K562 (cell line): ENCODE measurements at regions not wholly inside any gene's neighbourhood (a gene's known extent, or its start where the extent isn't known, plus 50 kb on each side); places are given as distances from the start of the nearest gene placed in this dataset.
"Not testable (repeated sequence)": the region's sequence is repeated elsewhere in the genome, so short reads cannot be mapped to it uniquely, and the experiment has no call there.

ENCODE experiments used
- ATAC-seq: fragments of 200-7000 bp; cut with Tn5 transposase; 3 replicates; pipeline ENCODE4 v1.9.1; 2020; ENCODE audit warnings: moderate library complexity
- BruUV-seq: library from RNA; stranded (reverse); fragments of 400-500 nt; replicated peaks from 2 replicates; lab custom pipeline; 2021; lab: Mats Ljungman, UMichigan
- CTCF ChIA-PET: fragments of 300-600 bp; formaldehyde crosslinking; extraction: SDS; loops from one replicate; lab custom pipeline; 2021; ENCODE audit warnings: low intra/inter-chr PET ratio; lab: Yijun Ruan, JAX
- POLR2A ChIA-PET: fragments of 300-600, 350-650 bp; sonication (Branson Sonifier 250); formaldehyde crosslinking; extraction: SDS; loops from one replicate; lab custom pipeline; 2021; ENCODE audit warnings: antibody characterized with exemption, inconsistent platforms; lab: Yijun Ruan, JAX
- DNase-seq, 4 experiments: peaks; one replicate each; pipeline versions ENCODE4 v3.0.0 to v3.0.0-alpha.2; 2011 to 2018; ENCODE audit warnings: low spot score in 3 of 4, mixed read lengths in 3 of 4; ENCODE audit errors: extremely low read depth in 1 of 4
- FAIRE-seq: peaks from 2 replicates; lab custom pipeline; 2011; peaks lifted over from hg19 to GRCh38; lab: Jason Lieb, UNC
- H2AFZ ChIP-seq: 2 replicates; pipeline ENCODE4 v1.6.0; 2011; ENCODE audit warnings: low read depth, low read length, control low read depth, inconsistent platforms
- H3K27ac ChIP-seq: fragments of 200-600 bp; 3 replicates; pipeline ENCODE4 v1.8.0; 2011; ENCODE audit warnings: low read depth, mild to moderate bottlenecking, control low read depth, inconsistent platforms, low read length, moderate library complexity, mixed read lengths; ENCODE audit errors: extremely low read depth
- H3K27me3 ChIP-seq, 2 experiments: fragments of 300-600 bp in 1 of 2; 2 replicates in 1 of 2; 3 replicates in 1 of 2; pipeline versions ENCODE4 v1.6.0 to v1.8.0; 2011; ENCODE audit warnings: inconsistent platforms in 2 of 2, low read length in 2 of 2, mild to moderate bottlenecking in 1 of 2, mixed read lengths in 1 of 2, moderate library complexity in 1 of 2; ENCODE audit not compliant: control insufficient read depth in 2 of 2, insufficient read depth in 2 of 2
- H3K36me3 ChIP-seq: fragments of 300-600 bp; 3 replicates; pipeline ENCODE4 v1.8.0; 2011; ENCODE audit warnings: mild to moderate bottlenecking, low read length, inconsistent platforms; ENCODE audit not compliant: control insufficient read depth, insufficient read depth
- H3K4me1 ChIP-seq, 2 experiments: fragments of 200-600 bp in 1 of 2; replicated peaks in 1 of 2; 2 replicates in 1 of 2; 3 replicates in 1 of 2; pipeline versions ENCODE4 v1.5.1 to v1.8.0; 2011; ENCODE audit warnings: inconsistent platforms in 2 of 2, low read length in 2 of 2, mild to moderate bottlenecking in 1 of 2, mixed read lengths in 1 of 2, moderate library complexity in 1 of 2; ENCODE audit not compliant: control insufficient read depth in 2 of 2, insufficient read depth in 2 of 2
- H3K4me2 ChIP-seq: 2 replicates; pipeline ENCODE4 v1.6.1; 2011; ENCODE audit warnings: low read length, control low read depth, inconsistent platforms, mixed read lengths; ENCODE audit not compliant: insufficient read depth
- H3K4me3 ChIP-seq: fragments of 200-600 bp; sonication (generic), shearing (Covaris generic); 2 replicates; pipeline ENCODE4 v1.5.1; 2016; ENCODE audit warnings: control low read depth, inconsistent platforms
- H3K79me2 ChIP-seq: fragments of 200-600 bp; 3 replicates; pipeline ENCODE4 v1.8.0; 2011; ENCODE audit warnings: low read length, inconsistent platforms; ENCODE audit not compliant: control insufficient read depth, insufficient read depth
- H3K9ac ChIP-seq, 2 experiments: 2 replicates each; pipeline versions ENCODE4 v1.6.0 to v1.6.1; 2011; ENCODE audit warnings: low read depth in 2 of 2, low read length in 2 of 2, control low read depth in 1 of 2, inconsistent platforms in 1 of 2, mild to moderate bottlenecking in 1 of 2, mixed read lengths in 1 of 2; ENCODE audit not compliant: insufficient read depth in 1 of 2
- H3K9me1 ChIP-seq: one replicate; pipeline ENCODE4 v1.6.0; 2011; ENCODE audit warnings: inconsistent platforms, mild to moderate bottlenecking, low read length, moderate library complexity; ENCODE audit not compliant: control insufficient read depth, insufficient read depth
- H3K9me3 ChIP-seq: replicated peaks from 2 replicates; pipeline ENCODE4 v1.5.1; 2011; ENCODE audit warnings: low read depth, low read length, inconsistent platforms; ENCODE audit not compliant: control insufficient read depth, insufficient read depth
- H4K20me1 ChIP-seq: replicated peaks from 2 replicates; pipeline ENCODE4 v1.6.1; 2011; ENCODE audit warnings: low read length, inconsistent platforms, mixed read lengths; ENCODE audit not compliant: control insufficient read depth, insufficient read depth
- BCL6 ChIP-seq: fragments of 250-450 bp; sonication (Bioruptor Pico); IDR thresholded peaks from 2 replicates; pipeline ENCODE4 v1.4.0; 2020
- BRCA1 ChIP-seq, 2 experiments: fragments of 450-650 bp in 1 of 2; sonication (generic) in 1 of 2; formaldehyde crosslinking in 1 of 2; IDR thresholded peaks; 2 replicates each; pipeline versions ENCODE4 v1.5.0 to v1.6.1; 2017 to 2020; ENCODE audit warnings: mild to moderate bottlenecking in 1 of 2, missing genetic modification reagents in 1 of 2
- CBFA2T2 ChIP-seq: fragments of 450-650 bp; conservative IDR thresholded peaks from 2 replicates; pipeline ENCODE4 v1.6.1; 2017; ENCODE audit warnings: mild to moderate bottlenecking
- HCFC1 ChIP-seq: IDR thresholded peaks from 2 replicates; pipeline ENCODE4 v1.6.1; 2012; ENCODE audit warnings: low read depth, low read length, improper control_type of control experiment
- KLF6 ChIP-seq: fragments of 250-450 bp; sonication (Bioruptor Pico); IDR thresholded peaks from 2 replicates; pipeline ENCODE4 v1.4.0; 2020; ENCODE audit warnings: mild to moderate bottlenecking, moderate library complexity, borderline replicate concordance
- RBM14 ChIP-seq: fragments of 200-400 bp; formaldehyde crosslinking; IDR thresholded peaks from 2 replicates; pipeline ENCODE4 v1.6.1; 2018; ENCODE audit warnings: low read depth, mild to moderate bottlenecking, low read length, moderate library complexity, borderline replicate concordance; ENCODE audit not compliant: insufficient read depth
- SNIP1 ChIP-seq: fragments of 450-650 bp; IDR thresholded peaks from 2 replicates; pipeline ENCODE4 v1.7.1; 2017; ENCODE audit warnings: low read depth, mild to moderate bottlenecking
- SP2 ChIP-seq: IDR thresholded peaks from 2 replicates; pipeline ENCODE4 v1.6.1; 2011; ENCODE audit warnings: mild to moderate bottlenecking, low read depth, low read length, moderate library complexity; ENCODE audit not compliant: poor library complexity, severe bottlenecking; ENCODE audit errors: extremely low read depth
- SRSF3 ChIP-seq: fragments of 200-400 bp; formaldehyde crosslinking; IDR thresholded peaks from 2 replicates; pipeline ENCODE4 v1.6.1; 2016; ENCODE audit warnings: mild to moderate bottlenecking, low read length, moderate library complexity; ENCODE audit not compliant: insufficient read depth
- ZNF444 ChIP-seq: fragments of 250-450 bp; sonication (Bioruptor Pico); IDR thresholded peaks from 2 replicates; pipeline ENCODE4 v1.4.0; 2020; ENCODE audit warnings: mild to moderate bottlenecking, moderate library complexity
- WGBS: fragments of 100-300 bp; shearing (Covaris generic); methylation state at CpG from one replicate; pipeline ENCODE4 v1.1.6; 2016; ENCODE audit warnings: low coverage, mixed read lengths; ENCODE audit not compliant: insufficient coverage; ENCODE audit errors: missing lambda C conversion rate; 5-methylcytosine and 5-hydroxymethylcytosine counted together
- in situ Hi-C: fragments of 300-500 bp; cut with MboI; formaldehyde crosslinking; loops from 4 replicates; pipeline ENCODE4 v1.15.0; 2018; ENCODE audit warnings: inconsistent platforms, mixed read lengths
- intact Hi-C: fragments of 100-400 bp; cut with micrococcal nuclease; formaldehyde crosslinking; loops from 2 replicates; pipeline ENCODE4 v1.14.2; 2022
- TF ChIP-seq, protein P1 (sequence below), 3 experiments: fragments of 200-800 bp in 1 of 3; fragments of 250-450 bp in 1 of 3; fragments of 450-650 bp in 1 of 3; sonication (Bioruptor Pico) in 1 of 3; sonication (Bioruptor generic) in 1 of 3; formaldehyde crosslinking in 1 of 3; IDR thresholded peaks; 2 replicates each; pipeline versions ENCODE4 v1.6.1 to v1.8.0; 2016 to 2022; ENCODE audit warnings: mild to moderate bottlenecking in 2 of 3, missing genetic modification characterization in 2 of 3, missing compliant biosample characterization in 1 of 3, moderate library complexity in 1 of 3

DNA sequence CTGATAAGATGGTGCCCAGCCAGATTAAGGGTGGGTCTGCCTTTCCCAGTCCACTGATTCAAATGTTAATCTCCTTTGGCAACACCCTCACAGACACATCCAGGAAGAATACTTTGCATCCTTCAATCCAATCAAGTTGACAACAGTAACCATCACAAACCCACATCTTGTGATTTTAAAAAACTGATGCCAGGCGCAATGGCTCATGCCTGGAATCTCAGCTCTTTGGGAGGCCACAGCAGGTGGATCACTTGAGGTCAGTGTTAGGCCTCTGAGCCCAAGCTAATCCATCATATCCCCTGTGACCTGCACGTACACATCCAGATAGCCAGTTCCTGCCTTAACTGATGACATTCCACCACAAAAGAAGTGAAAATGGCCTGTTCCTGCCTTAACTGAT is 74.9 kb upstream of the ZNF462 start:
- H3K9me1 ChIP-seq, ATAC-seq, H3K4me3 ChIP-seq, in situ Hi-C loops, CTCF ChIA-PET, H3K9me3 ChIP-seq, POLR2A ChIA-PET, H3K27me3 ChIP-seq, H3K4me1 ChIP-seq, H3K79me2 ChIP-seq, FAIRE-seq, H2AFZ ChIP-seq, H3K9ac ChIP-seq, intact Hi-C loops, DNase-seq, H4K20me1 ChIP-seq, BruUV-seq, H3K36me3 ChIP-seq, H3K4me2 ChIP-seq, H3K27ac ChIP-seq: not testable (repeated sequence)
- 0% methylated on average over 2 of the region's 2 CpGs for WGBS

DNA sequence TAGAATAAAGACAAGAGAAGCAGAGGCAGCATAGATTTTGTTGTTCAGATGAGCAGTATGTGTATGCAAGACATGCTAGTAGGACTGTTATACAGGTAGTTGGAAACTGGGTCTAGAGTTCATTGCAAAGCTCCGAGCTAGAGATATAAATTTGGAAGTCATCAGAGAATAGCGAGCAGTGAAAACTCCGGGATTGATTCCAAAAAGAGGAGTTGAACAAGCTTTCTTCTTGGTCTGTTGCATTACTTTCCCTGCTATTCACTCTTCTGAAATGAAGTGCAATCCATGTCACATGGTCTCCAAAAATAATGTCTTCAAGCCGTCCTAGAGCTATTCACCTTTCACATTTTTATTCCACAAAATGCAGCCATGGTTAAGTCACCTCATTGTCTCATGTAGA is 67.9 kb upstream of the ZNF462 start:
- Histone ChIP-seq H3K9me3 (no peaks in the 10 kb centered on the region), H3K27me3 (no peaks in the 10 kb centered on the region), H3K27ac (no peak overlapping the region), H3K36me3 (no peaks in the 10 kb centered on the region), H3K4me1 (no peaks in the 10 kb centered on the region), H3K4me3 (no peak overlapping the region), H3K9ac (no peak overlapping the region), H3K9me1 (no peaks in the 10 kb centered on the region), H4K20me1 (no peaks in the 10 kb centered on the region), H3K79me2 (no peaks in the 10 kb centered on the region), H3K4me2 (no peak overlapping the region), H2AFZ (no peak overlapping the region)
- BruUV-seq = no TSS peak
- FAIRE-seq = no peak
- no peak for ATAC-seq
- intact Hi-C loops (no loop called here), in situ Hi-C loops (no loop called here)
- ChIA-PET POLR2A (no interaction called here), CTCF (no interaction called here)
- WGBS = 2% methylated on average over 4 of the region's 4 CpGs
- DNase-seq = no peak
- TF ChIP-seq RBM14 (no peak), HCFC1 (no peak), BCL6 (CRISPR knock-in tag) (no peak), SNIP1 (no peak), BRCA1 (IDR thresholded peaks at IDR 0.05) (no peak), BRCA1 (CRISPR knock-in tag; IDR thresholded peaks at IDR 0.05) (no peak), SP2 (no peak), KLF6 (no peak), ZNF444 (CRISPR knock-in tag) (no peak), CBFA2T2 (no peak), SRSF3 (no peak)
- TF ChIP-seq, protein P1, sequence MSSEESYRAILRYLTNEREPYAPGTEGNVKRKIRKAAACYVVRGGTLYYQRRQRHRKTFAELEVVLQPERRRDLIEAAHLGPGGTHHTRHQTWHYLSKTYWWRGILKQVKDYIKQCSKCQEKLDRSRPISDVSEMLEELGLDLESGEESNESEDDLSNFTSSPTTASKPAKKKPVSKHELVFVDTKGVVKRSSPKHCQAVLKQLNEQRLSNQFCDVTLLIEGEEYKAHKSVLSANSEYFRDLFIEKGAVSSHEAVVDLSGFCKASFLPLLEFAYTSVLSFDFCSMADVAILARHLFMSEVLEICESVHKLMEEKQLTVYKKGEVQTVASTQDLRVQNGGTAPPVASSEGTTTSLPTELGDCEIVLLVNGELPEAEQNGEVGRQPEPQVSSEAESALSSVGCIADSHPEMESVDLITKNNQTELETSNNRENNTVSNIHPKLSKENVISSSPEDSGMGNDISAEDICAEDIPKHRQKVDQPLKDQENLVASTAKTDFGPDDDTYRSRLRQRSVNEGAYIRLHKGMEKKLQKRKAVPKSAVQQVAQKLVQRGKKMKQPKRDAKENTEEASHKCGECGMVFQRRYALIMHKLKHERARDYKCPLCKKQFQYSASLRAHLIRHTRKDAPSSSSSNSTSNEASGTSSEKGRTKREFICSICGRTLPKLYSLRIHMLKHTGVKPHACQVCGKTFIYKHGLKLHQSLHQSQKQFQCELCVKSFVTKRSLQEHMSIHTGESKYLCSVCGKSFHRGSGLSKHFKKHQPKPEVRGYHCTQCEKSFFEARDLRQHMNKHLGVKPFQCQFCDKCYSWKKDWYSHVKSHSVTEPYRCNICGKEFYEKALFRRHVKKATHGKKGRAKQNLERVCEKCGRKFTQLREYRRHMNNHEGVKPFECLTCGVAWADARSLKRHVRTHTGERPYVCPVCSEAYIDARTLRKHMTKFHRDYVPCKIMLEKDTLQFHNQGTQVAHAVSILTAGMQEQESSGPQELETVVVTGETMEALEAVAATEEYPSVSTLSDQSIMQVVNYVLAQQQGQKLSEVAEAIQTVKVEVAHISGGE (CRISPR knock-in tag; IDR thresholded peaks at IDR 0.05) = no peak
